Vagina (tissue), 2 donors: ENCODE measurements at regions not wholly inside any gene's neighbourhood (a gene's known extent, or its start where the extent isn't known, plus 50 kb on each side); places are given as distances from the start of the nearest gene placed in this dataset.

ENCODE experiments used
- DNase-seq, 2 donors: peaks; one replicate each; pipeline ENCODE4 v3.0.0-alpha.2; 2017; ENCODE audit errors: extremely low spot score in 2 of 2
- H3K27ac ChIP-seq: fragments of 200-600 bp; sonication (generic); one replicate; pipeline ENCODE4 v1.5.1; 2019
- H3K27me3 ChIP-seq: fragments of 200-600 bp; sonication (generic); one replicate; pipeline ENCODE4 v1.5.1; 2019
- H3K36me3 ChIP-seq, 2 donors: fragments of 200-600 bp; sonication (generic); one replicate each; pipeline ENCODE4 v1.5.1; 2017 to 2019
- H3K4me1 ChIP-seq: fragments of 200-600 bp; sonication (generic); one replicate; pipeline ENCODE4 v1.5.1; 2019
- H3K4me3 ChIP-seq, 2 donors: fragments of 200-600 bp; sonication (generic); 1 replicate in 1 of 2; 2 replicates in 1 of 2; pipeline ENCODE4 v1.5.1; 2016 to 2019
- H3K9me3 ChIP-seq: fragments of 200-600 bp; sonication (generic); one replicate; pipeline ENCODE4 v1.5.1; 2019
- POLR2A ChIP-seq, 2 donors: fragments of 450-650 bp; IDR thresholded peaks; one replicate each; pipeline ENCODE4 v1.6.1; 2017; ENCODE audit warnings: antibody characterized with exemption in 2 of 2, mild to moderate bottlenecking in 2 of 2, moderate library complexity in 2 of 2
- POLR2AphosphoS5 ChIP-seq, 2 donors: sonication (generic); formaldehyde crosslinking; IDR thresholded peaks; one replicate each; pipeline ENCODE4 v1.9.0; 2017; ENCODE audit warnings: antibody characterized with exemption in 2 of 2, mild to moderate bottlenecking in 2 of 2, low read depth in 1 of 2; ENCODE audit not compliant: insufficient read depth in 1 of 2
- intact Hi-C: fragments of 100-400 bp; cut with DNase I; formaldehyde crosslinking; loops from one replicate; pipeline ENCODE4 v1.15.1; 2023
- TF ChIP-seq, protein P1 (sequence below), 3 experiments: fragments of 450-650 bp in 2 of 3; fragments of 200-600 bp in 1 of 3; sonication (generic) in 1 of 3; IDR thresholded peaks; one replicate each; pipeline ENCODE4 v1.5.1; 2017 to 2019; ENCODE audit warnings: antibody characterized with exemption in 3 of 3, mild to moderate bottlenecking in 2 of 3, moderate library complexity in 2 of 3

DNA sequence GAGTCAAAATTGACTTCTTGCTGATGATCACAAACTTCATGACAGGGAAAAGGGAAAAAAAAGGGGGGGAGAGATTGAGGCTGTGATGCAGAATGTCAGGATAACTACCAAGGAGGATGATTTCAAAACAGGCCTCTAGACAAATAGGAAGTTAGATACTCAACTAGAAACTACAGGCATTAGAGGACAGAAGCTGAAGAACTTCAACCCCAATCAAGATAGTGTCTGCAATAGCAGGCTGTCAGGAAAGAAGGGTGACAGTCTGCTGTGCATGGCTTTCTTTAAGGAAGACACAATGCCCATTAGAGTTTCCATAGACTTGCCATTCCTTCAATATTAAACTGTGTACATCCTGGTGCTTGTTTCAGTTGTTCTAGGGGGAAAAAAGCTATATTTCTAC lies 257.2 kb downstream of the TTLL7 start:
- no peaks in the 10 kb centered on the region for H3K9me3 ChIP-seq
- DNase-seq, result no peak
- no peaks in the 10 kb centered on the region for H3K27me3 ChIP-seq
- intact Hi-C loops, result no loop called here
- no peaks in the 10 kb centered on the region for H3K4me1 ChIP-seq
- no peak overlapping the region for H3K4me3 ChIP-seq
- TF ChIP-seq, protein P1, sequence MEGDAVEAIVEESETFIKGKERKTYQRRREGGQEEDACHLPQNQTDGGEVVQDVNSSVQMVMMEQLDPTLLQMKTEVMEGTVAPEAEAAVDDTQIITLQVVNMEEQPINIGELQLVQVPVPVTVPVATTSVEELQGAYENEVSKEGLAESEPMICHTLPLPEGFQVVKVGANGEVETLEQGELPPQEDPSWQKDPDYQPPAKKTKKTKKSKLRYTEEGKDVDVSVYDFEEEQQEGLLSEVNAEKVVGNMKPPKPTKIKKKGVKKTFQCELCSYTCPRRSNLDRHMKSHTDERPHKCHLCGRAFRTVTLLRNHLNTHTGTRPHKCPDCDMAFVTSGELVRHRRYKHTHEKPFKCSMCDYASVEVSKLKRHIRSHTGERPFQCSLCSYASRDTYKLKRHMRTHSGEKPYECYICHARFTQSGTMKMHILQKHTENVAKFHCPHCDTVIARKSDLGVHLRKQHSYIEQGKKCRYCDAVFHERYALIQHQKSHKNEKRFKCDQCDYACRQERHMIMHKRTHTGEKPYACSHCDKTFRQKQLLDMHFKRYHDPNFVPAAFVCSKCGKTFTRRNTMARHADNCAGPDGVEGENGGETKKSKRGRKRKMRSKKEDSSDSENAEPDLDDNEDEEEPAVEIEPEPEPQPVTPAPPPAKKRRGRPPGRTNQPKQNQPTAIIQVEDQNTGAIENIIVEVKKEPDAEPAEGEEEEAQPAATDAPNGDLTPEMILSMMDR (IDR thresholded peaks at IDR 0.05), result no peak
- TF ChIP-seq POLR2AphosphoS5 (IDR thresholded peaks at IDR 0.05; ENCODE audit: insufficient read depth in 1 of 2, low read depth in 1 of 2), result no peak
- no peak for TF ChIP-seq POLR2A (IDR thresholded peaks at IDR 0.05)
- H3K36me3 ChIP-seq, result no peaks in the 10 kb centered on the region
- no peak overlapping the region for H3K27ac ChIP-seq

DNA sequence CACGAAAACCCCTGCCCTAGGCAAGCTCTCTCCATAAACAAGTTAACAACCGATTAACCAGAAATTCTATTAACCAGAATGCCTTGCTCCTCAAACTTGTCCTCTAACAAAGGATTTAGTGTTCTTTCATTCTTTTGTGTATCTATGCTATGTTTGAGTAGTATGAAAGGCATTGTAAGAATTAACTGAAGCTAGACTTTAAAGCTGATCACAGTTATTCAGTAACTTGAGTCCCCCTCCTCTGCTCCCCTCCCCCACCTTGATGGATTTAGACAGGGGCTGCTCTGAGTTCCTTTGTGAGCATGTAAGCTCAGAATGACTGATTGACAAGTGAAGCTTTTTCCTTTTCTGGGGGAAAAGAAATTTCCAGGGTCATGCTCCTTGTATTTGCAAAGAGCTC lies 257.6 kb downstream of the TTLL7 start:
- Histone ChIP-seq H3K27me3 (no peaks in the 10 kb centered on the region), H3K36me3 (no peaks in the 10 kb centered on the region), H3K4me1 (no peaks in the 10 kb centered on the region), H3K27ac (no peak overlapping the region), H3K4me3 (no peak overlapping the region), H3K9me3 (no peaks in the 10 kb centered on the region)
- DNase-seq, result no peak
- no peak for TF ChIP-seq POLR2AphosphoS5 (IDR thresholded peaks at IDR 0.05; ENCODE audit: insufficient read depth in 1 of 2, low read depth in 1 of 2)
- TF ChIP-seq POLR2A (IDR thresholded peaks at IDR 0.05), result no peak
- TF ChIP-seq, protein P1 (IDR thresholded peaks at IDR 0.05), result no peak
- intact Hi-C loops, result no loop called here

DNA sequence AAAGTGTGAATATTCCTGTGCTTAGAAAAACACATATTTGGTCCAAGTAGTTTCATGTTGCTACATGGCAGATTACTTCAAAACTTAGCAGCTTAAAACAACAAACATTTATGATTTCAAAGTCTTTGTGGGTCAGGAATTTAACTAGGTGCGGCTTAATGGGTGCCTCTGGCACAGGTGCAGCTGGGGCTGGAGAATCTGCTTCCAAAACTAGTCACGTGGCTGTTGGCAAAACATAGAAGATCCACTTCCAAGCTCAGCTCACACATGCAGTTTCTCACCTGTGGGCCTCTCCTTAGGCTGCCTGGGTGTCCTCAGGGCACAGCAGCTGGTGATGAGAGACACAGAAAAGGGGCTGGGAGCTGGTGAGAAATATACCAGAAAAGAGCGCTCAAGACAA lies 263.4 kb downstream of the TTLL7 start:
- TF ChIP-seq, protein P1 (IDR thresholded peaks at IDR 0.05), result no peak
- TF ChIP-seq POLR2A (IDR thresholded peaks at IDR 0.05), result no peak
- no peak for TF ChIP-seq POLR2AphosphoS5 (IDR thresholded peaks at IDR 0.05; ENCODE audit: insufficient read depth in 1 of 2, low read depth in 1 of 2)
- Histone ChIP-seq H3K27ac (no peak overlapping the region), H3K4me3 (no peak overlapping the region), H3K36me3 (no peaks in the 10 kb centered on the region), H3K27me3 (no peaks in the 10 kb centered on the region), H3K9me3 (no peaks in the 10 kb centered on the region), H3K4me1 (no peaks in the 10 kb centered on the region)
- intact Hi-C loops, result no loop called here
- no peak for DNase-seq

GRCh38 chr1:83734420-83734819 lies 264.5 kb downstream of the TTLL7 start:
- Histone ChIP-seq H3K4me3 (no peak overlapping the region), H3K4me1 (no peaks in the 10 kb centered on the region), H3K27me3 (no peaks in the 10 kb centered on the region), H3K36me3 (no peaks in the 10 kb centered on the region), H3K9me3 (no peaks in the 10 kb centered on the region), H3K27ac (no peak overlapping the region)
- TF ChIP-seq POLR2A (IDR thresholded peaks at IDR 0.05) (no peak), POLR2AphosphoS5 (IDR thresholded peaks at IDR 0.05; ENCODE audit: insufficient read depth in 1 of 2, low read depth in 1 of 2) (no peak)
- TF ChIP-seq, protein P1 (IDR thresholded peaks at IDR 0.05), result no peak
- DNase-seq, result no peak
- intact Hi-C loops, result no loop called here

- no peaks in the 10 kb centered on the region for H3K4me1 ChIP-seq
- H3K4me3 ChIP-seq, result no peak overlapping the region
- H3K27ac ChIP-seq, result no peak overlapping the region
- intact Hi-C loops, result no loop called here
- no peaks in the 10 kb centered on the region for H3K9me3 ChIP-seq
- no peaks in the 10 kb centered on the region for H3K36me3 ChIP-seq
- TF ChIP-seq POLR2AphosphoS5 (IDR thresholded peaks at IDR 0.05; ENCODE audit: insufficient read depth in 1 of 2, low read depth in 1 of 2) (no peak), POLR2A (IDR thresholded peaks at IDR 0.05) (no peak)
- TF ChIP-seq, protein P1 (IDR thresholded peaks at IDR 0.05), result no peak
- no peaks in the 10 kb centered on the region for H3K27me3 ChIP-seq
- DNase-seq, result no peak
Observed at GRCh38 chr1:83725735-83726360, 273.1 kb downstream of the TTLL7 start.
